Vagina (tissue), 2 donors: ENCODE measurements at regions not wholly inside any gene's neighbourhood (a gene's known extent, or its start where the extent isn't known, plus 50 kb on each side); places are given as distances from the start of the nearest gene placed in this dataset.

Experiments used
- CTCF ChIP-seq, 3 experiments: fragments of 450-650 bp in 2 of 3; fragments of 200-600 bp in 1 of 3; sonication (generic) in 1 of 3; IDR thresholded peaks; one replicate each; pipeline ENCODE4 v1.5.1; 2017 to 2019; ENCODE audit warnings: antibody characterized with exemption in 3 of 3, mild to moderate bottlenecking in 2 of 3, moderate library complexity in 2 of 3
- POLR2A ChIP-seq, 2 donors: fragments of 450-650 bp; IDR thresholded peaks; one replicate each; pipeline ENCODE4 v1.6.1; 2017; ENCODE audit warnings: antibody characterized with exemption in 2 of 2, mild to moderate bottlenecking in 2 of 2, moderate library complexity in 2 of 2
- POLR2AphosphoS5 ChIP-seq, 2 donors: sonication (generic); formaldehyde crosslinking; IDR thresholded peaks; one replicate each; pipeline ENCODE4 v1.9.0; 2017; ENCODE audit warnings: antibody characterized with exemption in 2 of 2, mild to moderate bottlenecking in 2 of 2, low read depth in 1 of 2; ENCODE audit not compliant: insufficient read depth in 1 of 2

- no peak for TF ChIP-seq CTCF (IDR thresholded peaks at IDR 0.05)
- no peak for TF ChIP-seq POLR2A (IDR thresholded peaks at IDR 0.05)
- TF ChIP-seq POLR2AphosphoS5 (IDR thresholded peaks at IDR 0.05; ENCODE audit: insufficient read depth in 1 of 2, low read depth in 1 of 2), result no peak
Measured at GRCh38 chr4:117900832-117901231, 133.5 kb upstream of the NDST3 start.
